Tibial nerve (tissue), 4 donors: ENCODE measurements at regions not wholly inside any gene's neighbourhood (a gene's known extent, or its start where the extent isn't known, plus 50 kb on each side); places are given as distances from the start of the nearest gene placed in this dataset.

Source experiments
- CTCF ChIP-seq, 5 experiments: fragments of 200-600 bp in 3 of 5; fragments of 450-650 bp in 2 of 5; sonication (generic) in 3 of 5; IDR thresholded peaks; one replicate each; pipeline ENCODE4 v1.5.1; 2016 to 2019; ENCODE audit warnings: antibody characterized with exemption in 5 of 5, mild to moderate bottlenecking in 3 of 5, moderate library complexity in 2 of 5
- EP300 ChIP-seq, 2 donors: sonication (generic); formaldehyde crosslinking; IDR thresholded peaks; one replicate each; pipeline ENCODE4 v1.6.1; 2017; ENCODE audit warnings: antibody characterized with exemption in 2 of 2, mild to moderate bottlenecking in 1 of 2
- POLR2A ChIP-seq, 2 donors: fragments of 450-650 bp; IDR thresholded peaks; one replicate each; pipeline ENCODE4 v1.6.1; 2017; ENCODE audit warnings: antibody characterized with exemption in 2 of 2, mild to moderate bottlenecking in 2 of 2, moderate library complexity in 2 of 2

- TF ChIP-seq POLR2A (IDR thresholded peaks at IDR 0.05) (no peak), CTCF (IDR thresholded peaks at IDR 0.05) (no peak), EP300 (IDR thresholded peaks at IDR 0.05) (no peak)
Observed at GRCh38 chrX:46140272-46140671, 404.9 kb downstream of the ZNF674 start.
